Stimulated activated CD8-positive, alpha-beta memory T cell treated with anti-CD3 and anti-CD28 coated beads, Interleukin-4, amount 100 ng/mL, for 24 hours (primary cell): ENCODE measurements at regions not wholly inside any gene's neighbourhood (a gene's known extent, or its start where the extent isn't known, plus 50 kb on each side); places are given as distances from the start of the nearest gene placed in this dataset.

Experiments
- DNase-seq: peaks from one replicate; pipeline ENCODE4 v3.0.0-alpha.2; 2020; ENCODE audit warnings: low read depth

GRCh38 chr20:39145921-39146320 lies 183.8 kb downstream of the DHX35 start:
- DNase-seq = no peak

DNA sequence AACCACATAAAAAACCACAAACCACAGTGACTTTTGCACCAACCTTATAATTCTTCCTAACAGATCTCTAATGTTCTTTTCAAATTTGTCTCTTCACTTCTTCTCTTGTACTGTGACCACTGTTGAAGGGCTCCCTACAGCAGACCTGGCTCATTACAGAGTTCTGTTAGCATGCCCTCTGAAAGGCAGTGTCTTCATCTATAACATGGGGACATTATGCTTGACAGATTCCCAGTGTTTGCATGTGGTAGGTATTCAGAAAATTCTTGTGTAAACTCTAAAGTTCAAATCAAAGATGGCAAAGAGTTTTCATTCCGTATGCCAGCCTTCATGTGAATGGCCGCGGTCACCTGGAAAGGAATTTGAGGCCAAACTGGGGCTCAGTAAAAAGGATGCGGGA lies 182.6 kb downstream of the DHX35 start:
- no peak for DNase-seq

DNA sequence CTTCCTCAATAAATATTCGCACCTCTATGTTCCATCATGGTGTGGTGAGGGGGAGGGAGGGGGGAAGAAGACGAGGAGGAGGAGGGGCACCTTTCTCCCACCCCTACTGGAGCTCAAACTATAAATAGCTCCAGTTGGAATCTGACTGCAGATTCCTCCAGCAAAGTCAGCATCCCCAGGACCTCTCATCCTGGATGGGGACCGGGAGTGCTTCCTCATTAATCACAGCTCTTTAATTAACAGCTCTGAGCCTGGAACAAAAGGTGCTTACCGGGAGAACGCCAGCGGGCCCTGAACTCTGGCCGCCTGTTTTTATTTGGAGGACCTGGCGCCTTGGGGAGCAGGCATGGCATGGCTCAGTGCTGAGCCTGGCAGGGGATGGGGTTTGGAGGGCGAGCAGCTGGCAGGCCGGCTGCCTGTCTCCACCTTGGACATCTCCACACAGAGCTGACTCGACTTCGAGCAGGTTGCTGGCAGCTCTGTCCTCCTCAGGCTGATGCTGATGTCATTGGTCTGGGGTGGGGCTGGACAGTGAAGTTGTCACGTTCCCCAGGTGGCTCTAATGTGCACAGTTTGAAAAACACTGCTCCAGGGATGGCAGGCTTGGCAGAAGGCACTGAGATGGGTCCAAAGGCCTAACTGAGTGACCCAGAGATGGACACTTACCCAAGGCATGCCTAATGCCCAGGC lies 180.4 kb downstream of the DHX35 start:
- no peak for DNase-seq

DNA sequence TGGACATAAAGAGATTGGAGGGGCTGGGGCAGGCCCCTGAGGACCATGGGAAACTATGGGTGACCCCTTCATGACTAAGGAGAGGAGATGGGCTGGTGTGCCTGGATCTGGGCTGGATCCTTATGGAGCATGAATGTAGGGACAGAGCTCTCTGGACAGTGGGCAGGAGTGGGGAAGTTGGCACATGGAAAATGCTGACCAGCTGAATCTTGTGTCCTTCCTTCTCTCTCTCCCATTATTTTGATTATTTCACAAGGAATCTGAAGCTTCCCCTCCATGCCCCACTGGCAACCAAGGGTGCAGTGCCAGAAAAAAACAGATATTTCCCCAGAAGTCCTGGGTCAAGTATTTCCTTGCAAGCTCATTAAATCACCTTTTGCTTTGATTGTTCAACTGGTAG lies 175.2 kb downstream of the DHX35 start:
- DNase-seq = no peak

GRCh38 chr20:39136798-39137197 lies 174.7 kb downstream of the DHX35 start:
- no peak for DNase-seq

GRCh38 chr20:39135885-39136544 lies 173.9 kb downstream of the DHX35 start:
- DNase-seq = no peak

DNA sequence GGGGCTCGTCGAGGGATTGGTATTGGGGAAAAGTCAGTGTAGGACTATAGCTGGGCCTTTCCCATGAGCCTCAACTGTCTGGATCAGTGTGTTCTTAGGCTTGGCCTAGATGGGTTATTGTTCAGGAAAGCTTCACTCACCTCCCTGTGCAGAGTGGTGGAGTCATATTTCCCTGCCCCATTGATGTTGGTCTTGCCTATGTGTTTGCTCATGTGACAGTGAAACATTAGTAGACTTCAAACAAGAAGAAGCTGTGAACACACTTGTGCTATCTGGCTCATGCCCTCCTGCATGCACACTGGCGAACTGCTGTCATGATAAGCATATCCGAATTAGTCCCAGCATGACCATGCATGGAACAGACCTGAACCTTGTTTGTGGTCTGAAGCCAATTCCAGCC lies 171.1 kb downstream of the DHX35 start:
- no peak for DNase-seq

DNA sequence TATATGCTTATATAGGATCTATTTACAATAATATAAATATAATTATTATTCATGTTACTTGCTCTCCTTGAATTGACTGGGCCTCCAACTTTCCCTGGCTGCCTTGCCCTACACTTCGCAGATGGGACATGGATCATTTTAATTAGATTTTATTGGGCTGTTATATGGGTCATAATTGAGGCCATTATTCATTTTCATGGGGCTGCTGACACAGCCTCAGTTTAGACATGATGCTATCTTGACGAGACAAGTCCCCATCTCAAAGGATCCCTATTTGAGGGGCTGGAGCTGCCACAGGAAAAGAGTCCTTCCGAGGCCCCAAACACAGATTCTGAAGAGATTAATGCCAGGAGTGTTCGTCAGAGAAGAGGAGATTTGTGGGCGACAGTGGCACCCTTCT lies 170.4 kb downstream of the DHX35 start:
- DNase-seq = no peak

- no peak for DNase-seq
These were observed 169.9 kb downstream of the DHX35 start for GRCh38 chr20:39132093-39132492.

GRCh38 chr20:39130627-39131026 lies 168.5 kb downstream of the DHX35 start:
- no peak for DNase-seq

GRCh38 chr20:39129523-39129922 lies 167.4 kb downstream of the DHX35 start:
- no peak for DNase-seq

DNA sequence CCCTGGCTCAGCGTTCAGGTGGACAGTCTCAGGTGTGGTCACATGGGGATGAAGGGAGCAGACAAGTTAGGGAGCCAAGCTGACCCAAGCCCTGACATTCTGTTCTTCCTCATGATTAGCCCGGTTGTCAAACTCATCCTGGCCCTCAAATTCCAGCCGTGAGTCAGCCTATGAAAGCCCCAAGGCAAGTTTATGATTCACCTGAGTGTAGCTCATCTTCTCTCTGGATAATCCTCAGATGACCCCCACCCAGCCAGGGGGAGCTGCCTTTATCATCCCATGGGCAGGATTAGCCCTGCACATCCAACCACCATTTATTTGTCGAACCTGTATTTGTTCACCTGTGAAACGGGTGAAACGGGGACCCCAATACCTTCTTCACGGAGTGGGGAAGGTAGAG lies 161.9 kb downstream of the DHX35 start:
- DNase-seq = no peak

- no peak for DNase-seq
These were observed 161.0 kb downstream of the DHX35 start for GRCh38 chr20:39123185-39123557.

DNA sequence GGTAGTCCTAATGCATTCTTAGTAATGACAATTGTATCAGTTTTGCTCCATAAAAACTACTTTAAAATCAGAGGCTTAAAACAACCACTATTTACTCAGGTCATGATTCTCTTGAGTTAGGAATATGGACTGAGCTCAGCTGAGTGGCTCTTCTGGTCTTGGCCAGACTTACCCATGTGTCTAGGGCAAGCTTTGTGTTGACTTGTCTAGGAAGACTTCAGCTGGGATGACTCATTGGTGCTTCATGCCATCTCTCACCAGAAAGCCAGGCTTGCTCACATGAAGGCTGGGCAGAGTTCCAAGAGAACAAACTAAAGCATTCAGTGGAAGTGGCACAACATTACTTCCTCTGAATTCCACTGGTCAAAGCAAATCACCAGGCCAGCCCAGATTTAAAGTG lies 155.3 kb downstream of the DHX35 start:
- DNase-seq = no peak

DNA sequence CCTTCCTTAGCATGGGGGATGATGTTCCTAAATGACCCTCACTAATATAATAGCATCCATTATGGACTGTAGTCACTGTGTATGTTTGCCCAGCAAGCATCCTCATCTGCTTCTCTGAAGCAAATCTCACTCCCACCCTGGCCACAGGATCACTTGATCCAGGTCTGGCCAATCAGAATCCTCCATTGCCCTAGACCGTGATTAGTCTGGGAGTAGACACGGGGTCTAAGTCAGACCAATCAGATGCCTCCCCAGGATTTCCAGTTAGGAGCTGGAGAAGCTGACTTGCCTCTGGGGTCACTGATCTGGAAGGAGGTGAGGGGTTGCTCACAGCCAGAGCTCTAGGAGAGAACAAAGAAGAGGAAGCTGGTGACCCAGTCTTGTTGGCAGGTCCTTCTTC lies 153.9 kb downstream of the DHX35 start:
- no peak for DNase-seq

- no peak for DNase-seq
These were observed 150.1 kb downstream of the DHX35 start for GRCh38 chr20:39112178-39112743.

- no peak for DNase-seq
These were observed 149.4 kb downstream of the DHX35 start for GRCh38 chr20:39111359-39112177.

GRCh38 chr20:39110819-39111136 lies 148.6 kb downstream of the DHX35 start:
- DNase-seq = no peak

DNA sequence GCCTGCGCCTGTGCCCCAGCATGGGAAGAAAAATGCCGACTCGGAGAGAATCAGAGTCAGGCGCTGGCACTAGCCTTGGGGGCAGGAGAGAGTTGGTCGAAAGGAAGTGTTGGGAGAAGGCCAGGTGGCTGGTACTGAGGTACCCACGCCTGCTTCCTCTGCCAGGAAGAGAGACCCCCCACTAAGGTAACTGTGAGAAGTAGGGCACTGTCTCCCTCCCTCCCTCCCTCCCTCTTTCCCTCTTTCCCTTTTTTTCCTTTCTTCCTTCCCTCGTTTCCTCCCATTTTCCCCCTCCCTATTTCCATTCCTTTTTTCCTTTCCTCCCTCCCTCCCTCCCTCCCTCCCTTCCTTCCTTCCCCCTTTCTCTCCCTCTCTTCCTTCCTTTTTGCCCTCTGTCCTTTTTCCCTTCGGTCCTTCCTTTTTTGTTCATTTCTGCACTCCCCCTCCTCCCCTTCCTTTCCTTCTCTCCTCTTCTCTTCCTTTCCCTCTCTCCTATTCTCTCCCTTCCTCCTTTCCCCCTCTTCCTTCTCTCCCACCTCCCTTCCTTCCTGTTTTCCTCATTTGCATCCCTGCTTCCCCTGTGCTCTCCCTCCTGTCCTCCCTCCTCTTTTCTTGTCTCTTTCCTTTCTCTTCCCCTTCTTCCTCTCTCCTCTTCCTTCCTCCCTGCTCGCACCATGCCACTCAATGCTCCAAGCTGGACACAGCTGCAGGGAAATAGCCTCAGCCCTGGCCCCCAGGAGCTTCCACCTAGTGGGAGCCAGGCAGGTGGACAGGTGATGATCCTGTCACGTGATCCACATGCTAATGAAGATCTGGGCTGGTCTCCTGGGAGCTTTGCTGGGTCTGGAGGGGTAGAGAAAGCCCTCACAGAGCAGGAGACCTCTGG lies 148.0 kb downstream of the DHX35 start:
- DNase-seq = no peak

- DNase-seq = no peak
These were observed 146.6 kb downstream of the DHX35 start for GRCh38 chr20:39108746-39109145.

DNA sequence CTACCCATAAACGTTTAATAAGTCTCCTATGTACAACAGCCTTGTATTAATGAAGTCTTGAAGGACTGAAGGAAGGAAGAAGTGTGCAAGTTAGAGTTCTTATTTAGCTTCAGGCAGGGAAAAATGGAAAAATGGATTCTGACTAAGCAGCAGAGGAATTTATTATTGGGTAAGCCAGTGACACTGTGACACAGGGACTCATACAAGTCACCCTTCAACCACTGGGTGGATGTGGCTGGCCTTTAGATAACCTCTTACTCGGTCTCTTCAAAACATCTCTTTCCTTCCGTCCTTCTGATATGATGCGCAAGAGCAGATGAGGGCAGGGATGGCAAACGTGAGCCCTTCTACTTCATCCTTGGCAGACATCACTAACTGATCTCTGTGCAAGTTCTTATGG lies 145.6 kb downstream of the DHX35 start:
- DNase-seq = no peak

DNA sequence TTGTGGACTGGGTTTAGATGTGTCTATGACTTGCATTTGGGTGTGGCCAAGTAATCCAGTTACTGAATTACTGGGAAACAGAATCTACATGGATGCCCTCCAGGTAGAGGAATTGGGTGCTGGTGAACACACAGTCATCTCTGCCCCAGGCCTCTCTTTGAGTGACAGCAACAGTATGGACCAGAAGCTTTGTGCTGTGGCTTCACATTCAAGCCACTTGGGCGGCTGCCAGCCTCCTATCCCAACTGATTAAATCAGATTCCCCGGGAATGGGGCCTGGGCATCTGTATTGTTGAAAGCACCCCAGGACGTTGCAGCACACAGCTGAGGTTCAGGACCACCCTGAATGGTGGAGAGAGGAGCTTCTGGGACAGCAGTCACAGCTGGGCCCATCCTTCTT lies 144.6 kb downstream of the DHX35 start:
- no peak for DNase-seq
